HepG2 (cell line): ENCODE measurements at regions not wholly inside any gene's neighbourhood (a gene's known extent, or its start where the extent isn't known, plus 50 kb on each side); places are given as distances from the start of the nearest gene placed in this dataset.

Source experiments
- ATM ChIP-seq: fragments of 450-650 bp; IDR thresholded peaks from 2 replicates; pipeline ENCODE4 v1.7.1; 2017; ENCODE audit warnings: mild to moderate bottlenecking, borderline replicate concordance
- GFI1 ChIP-seq: sonication (generic); formaldehyde crosslinking; IDR thresholded peaks from 2 replicates; pipeline ENCODE4 v1.5.0; 2020; ENCODE audit warnings: missing genetic modification reagents, mild to moderate bottlenecking, borderline replicate concordance
- HDAC2 ChIP-seq: sonication (generic); formaldehyde crosslinking; IDR thresholded peaks from 2 replicates; pipeline ENCODE4 v1.4.0; 2020; ENCODE audit warnings: missing genetic modification reagents
- HNRNPLL ChIP-seq: fragments of 200-400 bp; formaldehyde crosslinking; IDR thresholded peaks from 2 replicates; pipeline ENCODE4 v1.6.1; 2017; ENCODE audit warnings: mild to moderate bottlenecking, low read depth, low read length; ENCODE audit not compliant: poor library complexity, severe bottlenecking
- IKZF4 ChIP-seq: sonication (generic); formaldehyde crosslinking; IDR thresholded peaks from 2 replicates; pipeline ENCODE4 v1.5.1; 2020; ENCODE audit warnings: borderline replicate concordance, mild to moderate bottlenecking, low read depth, missing genetic modification reagents; ENCODE audit errors: not compliant biosample characterization
- ISX ChIP-seq: sonication (generic); formaldehyde crosslinking; conservative IDR thresholded peaks from 2 replicates; pipeline ENCODE4 v1.5.0; 2020; ENCODE audit warnings: missing genetic modification reagents
- JARID2 ChIP-seq: sonication (generic); formaldehyde crosslinking; IDR thresholded peaks from 2 replicates; pipeline ENCODE4 v1.8.1; 2023; ENCODE audit warnings: missing genetic modification reagents, inconsistent platforms; ENCODE audit not compliant: insufficient replicate concordance
- JUND ChIP-seq: sonication (generic); formaldehyde crosslinking; IDR thresholded peaks from 2 replicates; pipeline ENCODE4 v1.8.0; 2022; ENCODE audit warnings: mild to moderate bottlenecking, missing genetic modification reagents
- KDM4B ChIP-seq: sonication (generic); formaldehyde crosslinking; IDR thresholded peaks from 2 replicates; pipeline ENCODE4 v1.4.0; 2020; ENCODE audit warnings: missing genetic modification reagents
- MAZ ChIP-seq, 2 experiments: sonication (generic) in 1 of 2; formaldehyde crosslinking in 1 of 2; IDR thresholded peaks; 2 replicates each; pipeline versions ENCODE4 v1.5.0 to v1.6.1; 2012 to 2020; ENCODE audit warnings: low read depth in 2 of 2, mild to moderate bottlenecking in 2 of 2, borderline replicate concordance in 1 of 2, improper control_type of control experiment in 1 of 2, low read length in 1 of 2, missing genetic modification reagents in 1 of 2, moderate library complexity in 1 of 2
- MYC ChIP-seq: sonication (generic); formaldehyde crosslinking; IDR thresholded peaks from 2 replicates; pipeline ENCODE4 v1.9.0; 2021; ENCODE audit warnings: missing genetic modification reagents, borderline replicate concordance
- MYNN ChIP-seq: sonication (generic); formaldehyde crosslinking; IDR thresholded peaks from 2 replicates; pipeline ENCODE4 v1.4.0; 2020; ENCODE audit warnings: mild to moderate bottlenecking, low read depth, missing genetic modification reagents
- PRPF4 ChIP-seq: fragments of 200-400 bp; formaldehyde crosslinking; IDR thresholded peaks from 2 replicates; pipeline ENCODE4 v1.6.1; 2016; ENCODE audit warnings: low read length, low read depth; ENCODE audit not compliant: poor library complexity, severe bottlenecking
- RAD51 ChIP-seq: fragments of 450-650 bp; IDR thresholded peaks from 2 replicates; pipeline ENCODE4 v1.6.1; 2016; ENCODE audit warnings: borderline replicate concordance
- RFX3 ChIP-seq: IDR thresholded peaks from 2 replicates; pipeline ENCODE4 v1.6.1; 2016; ENCODE audit warnings: missing biosample characterization, missing genetic modification reagents
- SIN3B ChIP-seq: fragments of 150-350 bp; IDR thresholded peaks from 2 replicates; pipeline ENCODE4 v1.6.1; 2014; ENCODE audit warnings: low read length
- SMAD1 ChIP-seq: sonication (generic); formaldehyde crosslinking; IDR thresholded peaks from 2 replicates; pipeline ENCODE4 v1.4.0; 2020; ENCODE audit warnings: missing genetic modification reagents, low read depth, mild to moderate bottlenecking, borderline replicate concordance
- THRA ChIP-seq: sonication (generic); formaldehyde crosslinking; IDR thresholded peaks from 2 replicates; pipeline ENCODE4 v1.4.0; 2020; ENCODE audit warnings: missing genetic modification reagents, borderline replicate concordance
- TRAFD1 ChIP-seq: sonication (generic); formaldehyde crosslinking; IDR thresholded peaks from 2 replicates; pipeline ENCODE4 v1.5.1; 2020; ENCODE audit warnings: missing genetic modification reagents, mild to moderate bottlenecking, borderline replicate concordance
- XBP1 ChIP-seq: sonication (generic); formaldehyde crosslinking; IDR thresholded peaks from 2 replicates; pipeline ENCODE4 v1.5.0; 2020; ENCODE audit warnings: missing genetic modification reagents
- ZNF326 ChIP-seq: sonication (generic); formaldehyde crosslinking; IDR thresholded peaks from 2 replicates; pipeline ENCODE4 v1.4.0; 2020; ENCODE audit warnings: missing genetic modification reagents, borderline replicate concordance
- ZNF333 ChIP-seq: sonication (generic); formaldehyde crosslinking; IDR thresholded peaks from 2 replicates; pipeline ENCODE4 v1.4.0; 2020; ENCODE audit warnings: mild to moderate bottlenecking, missing genetic modification reagents, borderline replicate concordance
- ZNF546 ChIP-seq: sonication (generic); formaldehyde crosslinking; conservative IDR thresholded peaks from 2 replicates; pipeline ENCODE4 v1.8.1; 2023; ENCODE audit warnings: mild to moderate bottlenecking, missing genetic modification reagents
- ZNF713 ChIP-seq: sonication (generic); formaldehyde crosslinking; IDR thresholded peaks from 2 replicates; pipeline ENCODE4 v1.4.0; 2020; ENCODE audit warnings: mild to moderate bottlenecking, missing genetic modification reagents
- ZNF747 ChIP-seq: sonication (generic); formaldehyde crosslinking; IDR thresholded peaks from 2 replicates; pipeline ENCODE4 v1.8.1; 2023; ENCODE audit warnings: missing genetic modification reagents, mild to moderate bottlenecking, borderline replicate concordance
- TF ChIP-seq, protein P1 (sequence below): sonication (generic); formaldehyde crosslinking; conservative IDR thresholded peaks from 2 replicates; pipeline ENCODE4 v1.8.0; 2022; ENCODE audit warnings: low read depth, missing genetic modification reagents

- no peak for TF ChIP-seq JUND (CRISPR knock-in tag)
- TF ChIP-seq, protein P1, sequence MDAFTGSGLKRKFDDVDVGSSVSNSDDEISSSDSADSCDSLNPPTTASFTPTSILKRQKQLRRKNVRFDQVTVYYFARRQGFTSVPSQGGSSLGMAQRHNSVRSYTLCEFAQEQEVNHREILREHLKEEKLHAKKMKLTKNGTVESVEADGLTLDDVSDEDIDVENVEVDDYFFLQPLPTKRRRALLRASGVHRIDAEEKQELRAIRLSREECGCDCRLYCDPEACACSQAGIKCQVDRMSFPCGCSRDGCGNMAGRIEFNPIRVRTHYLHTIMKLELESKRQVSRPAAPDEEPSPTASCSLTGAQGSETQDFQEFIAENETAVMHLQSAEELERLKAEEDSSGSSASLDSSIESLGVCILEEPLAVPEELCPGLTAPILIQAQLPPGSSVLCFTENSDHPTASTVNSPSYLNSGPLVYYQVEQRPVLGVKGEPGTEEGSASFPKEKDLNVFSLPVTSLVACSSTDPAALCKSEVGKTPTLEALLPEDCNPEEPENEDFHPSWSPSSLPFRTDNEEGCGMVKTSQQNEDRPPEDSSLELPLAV (CRISPR knock-in tag), result no peak
- TF ChIP-seq IKZF4 (CRISPR knock-in tag), result peak; percentile 38
- no peak for TF ChIP-seq ISX (CRISPR knock-in tag)
- TF ChIP-seq GFI1 (CRISPR knock-in tag), result no peak
- TF ChIP-seq MYC (CRISPR knock-in tag), result peak; percentile 53; the same call in 1 of the 2 replicates
- no peak for TF ChIP-seq MAZ (IDR thresholded peaks at IDR 0.05; ENCODE audit: borderline replicate concordance, low read depth, low read length)
- TF ChIP-seq MAZ (CRISPR knock-in tag; IDR thresholded peaks at IDR 0.05; ENCODE audit: low read depth), result 0 out of 2 replicates have a peak, but pooled peaks have one; percentile 13
- TF ChIP-seq ATM, result no peak
- TF ChIP-seq RAD51, result no peak
- no peak for TF ChIP-seq PRPF4
- no peak for TF ChIP-seq MYNN (CRISPR knock-in tag)
- TF ChIP-seq XBP1 (CRISPR knock-in tag), result no peak
- TF ChIP-seq ZNF713 (CRISPR knock-in tag), result no peak
- no peak for TF ChIP-seq THRA
- TF ChIP-seq KDM4B (CRISPR knock-in tag), result no peak
- no peak for TF ChIP-seq ZNF326 (CRISPR knock-in tag)
- TF ChIP-seq ZNF546, result 0 out of 2 replicates have a peak, but pooled peaks have one; percentile 23
- peak; percentile 42; the same call in 1 of the 2 replicates for TF ChIP-seq HDAC2 (CRISPR knock-in tag)
- TF ChIP-seq SIN3B, result no peak
- TF ChIP-seq SMAD1 (CRISPR knock-in tag), result no peak
- TF ChIP-seq HNRNPLL, result peak; percentile 49
- TF ChIP-seq RFX3 (CRISPR knock-in tag), result peak; percentile 74
- TF ChIP-seq ZNF747 (CRISPR knock-in tag), result no peak
- 0 out of 2 replicates have a peak, but pooled peaks have one; percentile 50 for TF ChIP-seq TRAFD1 (CRISPR knock-in tag)
- TF ChIP-seq ZNF333 (CRISPR knock-in tag), result no peak
- TF ChIP-seq JARID2 (CRISPR knock-in tag), result no peak
Measured at GRCh38 chr14:76947078-76947837, 81.2 kb downstream of the IRF2BPL start (continued).
